Natural killer cell (primary cell): ENCODE measurements at regions not wholly inside any gene's neighbourhood (a gene's known extent, or its start where the extent isn't known, plus 50 kb on each side); places are given as distances from the start of the nearest gene placed in this dataset.

Source experiments
- ATAC-seq, 3 donors: fragments of 150-1000 bp in 2 of 3; fragments of 200-7000 bp in 1 of 3; cut with Tn5 transposase; 1 replicate in 1 of 3; 2 replicates in 2 of 3; pipeline ENCODE4 v1.10.0; 2021; ENCODE audit warnings: mild to moderate bottlenecking in 2 of 3, moderate library complexity in 2 of 3
- DNase-seq, 2 donors: peaks; one replicate each; pipeline versions ENCODE4 v3.0.0 to v3.0.0-alpha.2; 2013 to 2021; ENCODE audit warnings: mixed read lengths in 1 of 2
- H3K27ac ChIP-seq: one replicate; pipeline ENCODE4 v1.5.1; 2013; ENCODE audit warnings: mild to moderate bottlenecking, low read length
- H3K27me3 ChIP-seq: one replicate; pipeline ENCODE4 v1.6.1; 2013; ENCODE audit warnings: low read length; ENCODE audit not compliant: control insufficient read depth, insufficient read depth
- H3K36me3 ChIP-seq: one replicate; pipeline ENCODE4 v1.6.1; 2013; ENCODE audit warnings: low read length; ENCODE audit not compliant: control insufficient read depth, insufficient read depth
- H3K4me1 ChIP-seq: one replicate; pipeline ENCODE4 v1.6.1; 2013; ENCODE audit warnings: low read length; ENCODE audit not compliant: control insufficient read depth, insufficient read depth
- H3K4me3 ChIP-seq: one replicate; pipeline ENCODE4 v1.5.1; 2013; ENCODE audit warnings: low read length
- H3K9me3 ChIP-seq: one replicate; pipeline ENCODE4 v1.6.1; 2013; ENCODE audit warnings: low read length; ENCODE audit not compliant: control insufficient read depth, insufficient read depth
- H3K27ac Mint-ChIP-seq, 2 donors: one replicate each; pipeline ENCODE4 v1.8.0; 2022; ENCODE audit warnings: mild to moderate bottlenecking in 2 of 2, mixed read lengths in 2 of 2, moderate library complexity in 1 of 2
- H3K27me3 Mint-ChIP-seq, 2 donors: one replicate each; pipeline ENCODE4 v1.8.0; 2022; ENCODE audit warnings: low read depth in 2 of 2, mixed read lengths in 2 of 2
- H3K36me3 Mint-ChIP-seq: one replicate; pipeline ENCODE4 v1.8.0; 2022; ENCODE audit warnings: mixed read lengths
- H3K4me1 Mint-ChIP-seq, 2 donors: one replicate each; pipeline ENCODE4 v1.8.0; 2022; ENCODE audit warnings: mixed read lengths in 2 of 2
- H3K4me3 Mint-ChIP-seq: one replicate; pipeline ENCODE4 v1.8.0; 2022; ENCODE audit warnings: mild to moderate bottlenecking, moderate library complexity, mixed read lengths
- H3K9me3 Mint-ChIP-seq, 2 donors: one replicate each; pipeline ENCODE4 v1.8.0; 2022; ENCODE audit warnings: mixed read lengths in 2 of 2
- WGBS: methylation state at CpG from one replicate; pipeline ENCODE4 v1.1.7; 2013; ENCODE audit warnings: missing lambda C conversion rate; ENCODE audit not compliant: insufficient coverage; 5-methylcytosine and 5-hydroxymethylcytosine counted together
- intact Hi-C: fragments of 100-400 bp; cut with micrococcal nuclease; formaldehyde crosslinking; loops from one replicate; pipeline ENCODE4 v1.14.2; 2022
- TF ChIP-seq, protein P1 (sequence below): fragments of 200-600 bp; IDR thresholded peaks from one replicate; pipeline ENCODE4 v1.8.0; 2022; ENCODE audit warnings: antibody characterized with exemption

DNA sequence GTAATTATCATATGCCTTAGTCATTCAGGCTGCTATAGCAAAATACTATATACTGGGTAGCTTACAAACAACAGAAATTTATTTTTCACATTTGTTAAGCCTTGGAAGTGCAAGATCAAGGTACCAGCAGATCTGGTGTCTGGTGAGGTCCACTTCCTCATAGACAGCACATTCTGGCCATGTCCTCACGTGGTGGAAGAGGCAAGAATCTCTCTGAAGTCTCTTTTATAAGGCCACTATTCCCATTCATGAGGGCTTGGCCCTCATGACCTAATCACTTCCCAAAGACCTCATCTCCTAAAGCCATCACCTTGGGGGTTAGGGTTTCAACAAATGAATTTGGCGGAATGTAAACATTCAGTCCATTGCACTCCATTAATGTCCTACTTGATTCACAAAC lies 137.5 kb upstream of the C1GALT1 start:
- Mint-ChIP-seq H3K4me1 (no peaks in the 10 kb centered on the region), H3K27ac (no peak overlapping the region), H3K9me3 (no peaks in the 10 kb centered on the region), H3K36me3 (no peaks in the 10 kb centered on the region), H3K4me3 (no peak overlapping the region), H3K27me3 (no peaks in the 10 kb centered on the region)
- Histone ChIP-seq H3K4me1 (no peaks in the 10 kb centered on the region), H3K4me3 (no peak overlapping the region), H3K9me3 (no peaks in the 10 kb centered on the region), H3K36me3 (no peaks in the 10 kb centered on the region), H3K27ac (no peak overlapping the region), H3K27me3 (no peaks in the 10 kb centered on the region)
- intact Hi-C loops = no loop called here
- TF ChIP-seq, protein P1, sequence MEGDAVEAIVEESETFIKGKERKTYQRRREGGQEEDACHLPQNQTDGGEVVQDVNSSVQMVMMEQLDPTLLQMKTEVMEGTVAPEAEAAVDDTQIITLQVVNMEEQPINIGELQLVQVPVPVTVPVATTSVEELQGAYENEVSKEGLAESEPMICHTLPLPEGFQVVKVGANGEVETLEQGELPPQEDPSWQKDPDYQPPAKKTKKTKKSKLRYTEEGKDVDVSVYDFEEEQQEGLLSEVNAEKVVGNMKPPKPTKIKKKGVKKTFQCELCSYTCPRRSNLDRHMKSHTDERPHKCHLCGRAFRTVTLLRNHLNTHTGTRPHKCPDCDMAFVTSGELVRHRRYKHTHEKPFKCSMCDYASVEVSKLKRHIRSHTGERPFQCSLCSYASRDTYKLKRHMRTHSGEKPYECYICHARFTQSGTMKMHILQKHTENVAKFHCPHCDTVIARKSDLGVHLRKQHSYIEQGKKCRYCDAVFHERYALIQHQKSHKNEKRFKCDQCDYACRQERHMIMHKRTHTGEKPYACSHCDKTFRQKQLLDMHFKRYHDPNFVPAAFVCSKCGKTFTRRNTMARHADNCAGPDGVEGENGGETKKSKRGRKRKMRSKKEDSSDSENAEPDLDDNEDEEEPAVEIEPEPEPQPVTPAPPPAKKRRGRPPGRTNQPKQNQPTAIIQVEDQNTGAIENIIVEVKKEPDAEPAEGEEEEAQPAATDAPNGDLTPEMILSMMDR = no peak
- DNase-seq (no peak), ATAC-seq (no peak)
- 29% methylated on average over 2 of the region's 2 CpGs for WGBS

DNA sequence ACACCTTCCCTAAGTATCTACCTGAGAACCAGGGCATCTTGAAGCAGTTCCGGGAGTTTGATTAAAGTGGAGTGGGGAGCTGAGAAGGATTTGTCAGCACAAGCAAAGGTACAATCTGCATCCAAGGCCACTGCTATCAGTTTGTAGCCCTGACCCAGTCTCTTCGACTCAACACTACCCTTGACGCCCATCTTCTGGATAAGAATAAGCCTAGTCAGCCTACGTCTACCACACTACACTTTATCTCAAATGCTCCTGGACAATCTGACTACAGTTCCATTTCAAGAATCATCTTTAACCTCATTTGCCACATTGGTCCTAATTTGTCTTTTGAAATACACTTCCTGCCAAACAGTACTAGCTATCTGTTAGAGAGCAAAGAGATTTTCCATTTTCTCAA lies 134.1 kb upstream of the C1GALT1 start:
- no peak for ATAC-seq
- intact Hi-C loops = no loop called here
- WGBS = 94% methylated on average over 4 of the region's 4 CpGs

DNA sequence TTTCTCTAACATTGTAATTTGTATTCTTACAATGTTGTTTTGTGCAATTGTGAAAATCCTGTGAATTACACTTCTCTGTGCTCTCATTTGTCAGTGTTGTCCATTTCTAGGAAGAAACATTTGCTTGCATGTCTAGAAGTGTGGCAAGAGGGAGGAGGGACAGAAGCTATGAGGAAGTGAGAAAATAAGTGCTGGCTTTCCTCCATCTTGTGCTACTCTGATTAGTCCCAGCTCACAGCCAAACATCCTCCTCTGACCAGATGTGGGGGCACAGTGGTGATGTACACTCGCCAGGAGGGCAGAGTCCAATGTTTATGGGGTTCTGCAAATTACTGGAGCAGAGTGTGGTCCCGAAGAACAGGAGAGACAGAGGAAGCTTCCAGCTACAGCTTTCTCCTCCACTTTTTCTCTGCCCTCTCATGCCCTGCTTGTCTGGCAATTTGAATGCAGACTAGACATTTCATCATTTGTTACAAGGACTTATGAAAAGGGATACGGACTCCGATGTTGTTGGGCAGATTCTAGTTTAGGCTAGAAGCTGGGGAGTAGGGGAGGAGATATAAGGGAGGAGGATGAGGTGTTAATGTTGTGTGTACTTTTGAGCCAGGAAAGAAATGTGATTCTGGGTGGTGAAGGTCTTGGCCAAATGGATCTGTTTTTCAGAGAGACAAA lies 131.0 kb upstream of the C1GALT1 start:
- Histone ChIP-seq H3K4me1 (no peaks in the 10 kb centered on the region), H3K9me3 (no peaks in the 10 kb centered on the region), H3K27ac (no peak overlapping the region), H3K36me3 (no peaks in the 10 kb centered on the region), H3K4me3 (no peak overlapping the region), H3K27me3 (no peaks in the 10 kb centered on the region)
- no peaks in the 10 kb centered on the region for H3K4me1 Mint-ChIP-seq
- no peak for DNase-seq
- no peak for ATAC-seq
- H3K27me3 Mint-ChIP-seq = peaks cover 8 to 19% of the 10 kb centered on the region in 2 donors
- no peaks in the 10 kb centered on the region for H3K9me3 Mint-ChIP-seq
- TF ChIP-seq, protein P1 = no peak
- H3K27ac Mint-ChIP-seq = no peak overlapping the region
- intact Hi-C loops = no loop called here
- H3K4me3 Mint-ChIP-seq = no peak overlapping the region
- WGBS = 75% methylated on average over 4 of the region's 4 CpGs
- no peaks in the 10 kb centered on the region for H3K36me3 Mint-ChIP-seq

More for the DNA sequence above, 134.1 kb upstream of the C1GALT1 start:
- Mint-ChIP-seq H3K4me3 (no peak overlapping the region), H3K4me1 (no peaks in the 10 kb centered on the region), H3K27ac (no peak overlapping the region), H3K9me3 (no peaks in the 10 kb centered on the region), H3K36me3 (no peaks in the 10 kb centered on the region), H3K27me3 (peaks cover 6 to 12% of the 10 kb centered on the region in 2 donors)
- no peak overlapping the region for H3K27ac ChIP-seq
- H3K9me3 ChIP-seq = no peaks in the 10 kb centered on the region
- DNase-seq = no peak
- no peaks in the 10 kb centered on the region for H3K27me3 ChIP-seq
- no peaks in the 10 kb centered on the region for H3K36me3 ChIP-seq
- H3K4me3 ChIP-seq = no peak overlapping the region
- TF ChIP-seq, protein P1 = no peak
- no peaks in the 10 kb centered on the region for H3K4me1 ChIP-seq

DNA sequence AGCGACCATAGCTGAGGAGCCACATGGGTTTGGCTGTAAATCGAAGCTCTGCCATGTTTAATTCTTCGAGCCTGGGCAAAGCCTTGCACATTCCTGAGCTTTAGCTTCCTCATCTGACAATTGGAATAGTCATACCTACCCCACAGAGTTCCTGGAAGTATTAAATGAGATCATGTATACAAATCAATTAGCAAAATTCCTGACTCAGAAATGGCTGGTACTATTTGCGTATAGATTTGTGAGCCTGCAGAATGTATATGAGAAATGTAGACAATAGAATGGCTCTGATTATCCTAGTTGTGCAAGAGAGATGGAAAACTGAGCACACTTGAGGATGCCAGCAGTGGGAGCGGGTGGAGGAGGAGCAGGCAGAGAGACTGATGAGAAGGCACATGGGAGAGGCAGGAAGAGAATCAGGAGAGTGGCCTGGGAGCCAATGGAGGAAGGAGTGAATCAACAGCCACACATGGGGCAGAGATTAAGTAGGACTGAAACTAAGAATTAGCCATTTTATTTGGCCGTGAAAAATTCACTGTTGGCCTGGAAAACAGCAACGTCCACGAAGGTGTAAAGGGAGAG lies 128.0 kb upstream of the C1GALT1 start:
- DNase-seq = no peak
- no peaks in the 10 kb centered on the region for H3K4me1 Mint-ChIP-seq
- ATAC-seq = no peak
- H3K4me1 ChIP-seq = no peaks in the 10 kb centered on the region
- H3K4me3 ChIP-seq = no peak overlapping the region
- no peaks in the 10 kb centered on the region for H3K36me3 ChIP-seq
- TF ChIP-seq, protein P1 = no peak
- H3K27me3 ChIP-seq = no peaks in the 10 kb centered on the region
- no peak overlapping the region for H3K27ac ChIP-seq
- H3K27me3 Mint-ChIP-seq = peaks cover 8 to 29% of the 10 kb centered on the region in 2 donors
- 90% methylated on average over 8 of the region's 8 CpGs for WGBS
- no peaks in the 10 kb centered on the region for H3K9me3 ChIP-seq
- H3K36me3 Mint-ChIP-seq = no peaks in the 10 kb centered on the region
- H3K9me3 Mint-ChIP-seq = no peaks in the 10 kb centered on the region
- H3K4me3 Mint-ChIP-seq = no peak overlapping the region
- intact Hi-C loops = no loop called here
- H3K27ac Mint-ChIP-seq = no peak overlapping the region
